LNCAP (cell line): ENCODE measurements at regions not wholly inside any gene's neighbourhood (a gene's known extent, or its start where the extent isn't known, plus 50 kb on each side); places are given as distances from the start of the nearest gene placed in this dataset.

Experiments used
- CTCF ChIP-seq: fragments of 450-650 bp; IDR thresholded peaks from 2 replicates; pipeline ENCODE4 v1.5.1; 2017; ENCODE audit warnings: mild to moderate bottlenecking

GRCh38 chr5:2378108-2378507 is 373.4 kb downstream of the IRX2 start:
- TF ChIP-seq CTCF, result no peak

- no peak for TF ChIP-seq CTCF
Observed at GRCh38 chr5:2376486-2376885, 375.0 kb downstream of the IRX2 start.

- no peak for TF ChIP-seq CTCF
Observed at GRCh38 chr5:2375757-2376250, 375.7 kb downstream of the IRX2 start.

GRCh38 chr5:2375291-2375690 is 376.2 kb downstream of the IRX2 start:
- TF ChIP-seq CTCF, result no peak

GRCh38 chr5:2374703-2375102 is 376.8 kb downstream of the IRX2 start:
- no peak for TF ChIP-seq CTCF

GRCh38 chr5:2373631-2374030 is 377.8 kb downstream of the IRX2 start:
- no peak for TF ChIP-seq CTCF

- no peak for TF ChIP-seq CTCF
Observed at GRCh38 chr5:2371419-2371710, 380.1 kb downstream of the IRX2 start.

GRCh38 chr5:2370626-2371418 is 380.7 kb downstream of the IRX2 start:
- TF ChIP-seq CTCF, result no peak
